Activated CD4-positive, alpha-beta T cell treated with anti-CD3 and anti-CD28 coated beads, Interleukin-10, Interleukin-2, amounts not matched to agents 100 ng/mL and 50 ng/mL, durations not matched to agents 16 hours and 8 hours (primary cell): ENCODE measurements at regions not wholly inside any gene's neighbourhood (a gene's known extent, or its start where the extent isn't known, plus 50 kb on each side); places are given as distances from the start of the nearest gene placed in this dataset.

ENCODE experiments used
- DNase-seq: peaks from one replicate; pipeline ENCODE4 v3.0.0-alpha.2; 2020

GRCh38 chr6:142683714-142684141, 261.2 kb downstream of the HIVEP2 start:
- DNase-seq, result no peak

DNA sequence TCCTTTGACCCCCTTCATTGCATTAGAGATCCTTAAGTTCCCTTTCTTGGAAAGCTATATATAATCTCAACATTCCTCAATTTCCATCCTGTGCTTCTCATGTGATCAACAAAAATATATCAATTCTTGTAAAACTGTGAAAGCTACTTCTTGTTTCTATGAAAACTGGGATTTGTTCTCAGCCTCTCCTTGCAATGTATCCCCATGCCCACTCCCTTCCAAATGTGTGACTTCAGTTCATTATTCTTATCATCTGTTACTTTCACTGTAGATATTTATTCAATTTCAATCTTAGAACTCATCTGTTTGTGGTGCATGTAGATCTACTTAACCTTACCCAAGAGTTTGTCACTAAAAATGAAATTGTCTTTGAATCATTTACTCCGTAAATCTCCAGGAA, 260.6 kb downstream of the HIVEP2 start:
- DNase-seq, result no peak

DNA sequence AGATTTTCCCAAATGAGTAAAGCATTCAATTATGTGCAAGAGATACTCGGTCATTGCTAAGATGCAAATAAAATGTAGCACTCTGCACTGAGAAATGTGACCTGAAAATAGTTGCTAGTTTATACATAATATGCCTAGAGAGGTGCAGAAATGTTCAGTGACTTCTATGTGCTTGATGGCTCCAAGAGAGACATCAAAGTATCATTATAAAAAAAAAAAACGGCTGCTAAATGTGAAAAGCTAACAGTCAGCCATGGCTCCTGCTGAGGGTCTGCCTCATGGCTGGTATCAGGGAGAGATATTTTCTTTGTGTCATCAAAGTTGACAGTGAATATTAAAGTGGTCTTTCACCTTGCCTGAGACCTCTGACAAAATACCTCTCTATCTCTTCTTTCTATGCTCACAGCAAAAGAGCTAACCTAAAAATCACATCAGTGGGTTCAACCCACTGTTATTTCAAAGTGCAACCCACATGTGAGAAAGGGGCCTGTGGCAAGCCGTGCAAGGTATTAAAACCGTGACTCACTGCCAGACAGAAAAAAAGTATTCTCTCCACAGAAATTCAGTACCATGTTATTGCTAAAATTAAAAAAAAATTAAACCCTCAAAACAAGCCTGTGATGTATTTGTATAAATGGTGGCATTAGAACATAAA, 259.0 kb downstream of the HIVEP2 start:
- no peak for DNase-seq

DNA sequence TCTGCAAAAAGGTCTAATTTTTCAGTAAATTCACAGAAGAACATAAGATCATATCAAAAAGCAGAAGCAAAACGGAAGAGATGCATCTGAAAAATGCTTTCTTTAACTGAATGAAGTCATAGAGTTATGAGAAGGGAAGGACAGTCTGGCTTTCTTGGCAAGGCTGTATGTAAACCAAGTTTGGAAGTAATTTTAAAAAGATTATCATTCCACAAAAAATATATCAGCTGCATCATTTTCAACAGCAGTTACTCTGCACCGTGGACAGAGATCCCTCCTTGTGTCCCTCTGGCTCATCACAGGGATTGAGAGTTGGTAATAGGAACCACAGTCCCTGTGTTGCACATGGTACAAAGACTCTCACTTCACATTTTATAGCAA, 258.5 kb downstream of the HIVEP2 start:
- no peak for DNase-seq

GRCh38 chr6:142692942-142693341, 252.0 kb downstream of the HIVEP2 start:
- peak; percentile 63 for DNase-seq

GRCh38 chr6:142693441-142693840, 251.5 kb downstream of the HIVEP2 start:
- no peak for DNase-seq

- no peak for DNase-seq
Measured at GRCh38 chr6:142694054-142694453, 250.9 kb downstream of the HIVEP2 start.

DNA sequence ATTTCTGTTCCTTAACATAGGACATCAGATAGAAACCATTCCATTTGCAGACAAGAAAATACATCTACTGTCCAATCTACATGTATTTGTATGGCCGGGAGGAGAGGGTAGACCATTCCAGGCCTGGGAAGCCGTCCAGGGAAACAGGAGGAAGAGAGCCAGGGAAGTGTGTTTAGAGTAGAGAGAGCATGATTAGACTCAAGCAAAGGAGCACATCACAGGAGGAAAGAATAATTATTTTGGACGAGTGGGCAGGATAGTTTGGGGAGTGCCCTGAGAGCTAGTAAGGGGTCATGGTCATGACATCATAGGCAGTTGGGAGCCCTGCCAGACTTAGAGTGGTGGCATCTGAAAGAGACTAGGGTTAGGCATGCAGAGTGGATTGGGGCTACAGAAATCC, 250.0 kb downstream of the HIVEP2 start:
- no peak for DNase-seq

- DNase-seq, result no peak
Measured at GRCh38 chr6:142696123-142697000, 248.6 kb downstream of the HIVEP2 start.

- no peak for DNase-seq
Measured at GRCh38 chr6:142697001-142697335, 248.0 kb downstream of the HIVEP2 start.

GRCh38 chr6:142697922-142698321, 247.1 kb downstream of the HIVEP2 start:
- DNase-seq, result no peak

GRCh38 chr6:142698751-142699150, 246.2 kb downstream of the HIVEP2 start:
- no peak for DNase-seq

- no peak for DNase-seq
Measured at GRCh38 chr6:142699391-142699790, 245.6 kb downstream of the HIVEP2 start.

DNA sequence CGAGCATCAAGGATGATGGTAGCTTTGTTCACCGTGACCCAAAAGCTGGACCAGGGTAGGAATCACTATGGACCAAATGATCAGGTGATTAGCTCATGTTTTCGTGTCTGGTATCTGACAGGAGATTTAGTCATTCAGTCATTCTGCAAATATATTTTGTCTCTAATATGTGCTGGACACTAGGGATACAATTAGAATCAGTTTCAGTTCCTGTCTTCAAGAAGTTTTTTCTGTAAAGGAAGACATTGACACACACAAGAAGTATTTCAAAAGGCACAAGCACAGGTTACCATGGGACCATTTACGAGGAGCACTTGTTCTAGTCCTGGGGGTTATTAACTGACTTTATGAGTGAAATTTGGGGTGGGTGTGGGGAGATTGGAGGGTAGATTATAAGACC, 244.9 kb downstream of the HIVEP2 start:
- no peak for DNase-seq

GRCh38 chr6:142700671-142701312, 244.2 kb downstream of the HIVEP2 start:
- DNase-seq, result no peak
